ENCODE measurements at regions not wholly inside any gene's neighbourhood (a gene's known extent, or its start where the extent isn't known, plus 50 kb on each side); places are given as distances from the start of the nearest gene placed in this dataset.

GRCh38 chr1:90308421-90308820 lies 313.5 kb downstream of the ZNF326 start:
- H3K9ac ChIP-seq (ENCODE audit: low read length), result no peak overlapping the region
- no peaks in the 10 kb centered on the region for H4K20me1 ChIP-seq (ENCODE audit: insufficient read depth, low read length)
- no peaks in the 10 kb centered on the region for H3K4me1 ChIP-seq (ENCODE audit: low read length)
- no peaks in the 10 kb centered on the region for H3K9me3 ChIP-seq (ENCODE audit: insufficient read depth, low read length)
- no peak overlapping the region for H3K4me3 ChIP-seq (ENCODE audit: low read length)
- no peak overlapping the region for H3K4me2 ChIP-seq (ENCODE audit: low read length)
- no peaks in the 10 kb centered on the region for H3K79me2 ChIP-seq (ENCODE audit: low read length)
- no peaks in the 10 kb centered on the region for H3K27me3 ChIP-seq (ENCODE audit: low read depth, low read length)
- H3K36me3 ChIP-seq (replicated peaks; ENCODE audit: low read depth, low read length), result no peaks in the 10 kb centered on the region
- TF ChIP-seq EZH2phosphoT487 (IDR thresholded peaks at IDR 0.05; ENCODE audit: low read depth), result no peak
- no peak for TF ChIP-seq CTCF (IDR thresholded peaks at IDR 0.05; ENCODE audit: low read depth, low read length)
- no peak overlapping the region for H3K27ac ChIP-seq (ENCODE audit: low read length)
- H2AFZ ChIP-seq (ENCODE audit: low read depth, low read length), result no peak overlapping the region

- Histone ChIP-seq H3K79me2 (ENCODE audit: low read length) (no peaks in the 10 kb centered on the region), H3K36me3 (replicated peaks; ENCODE audit: low read depth, low read length) (no peaks in the 10 kb centered on the region), H3K4me3 (ENCODE audit: low read length) (no peak overlapping the region), H3K4me1 (ENCODE audit: low read length) (no peaks in the 10 kb centered on the region), H3K27ac (ENCODE audit: low read length) (no peak overlapping the region), H3K27me3 (ENCODE audit: low read depth, low read length) (no peaks in the 10 kb centered on the region), H3K9me3 (ENCODE audit: insufficient read depth, low read length) (no peaks in the 10 kb centered on the region), H2AFZ (ENCODE audit: low read depth, low read length) (no peak overlapping the region), H3K9ac (ENCODE audit: low read length) (no peak overlapping the region), H4K20me1 (ENCODE audit: insufficient read depth, low read length) (no peaks in the 10 kb centered on the region), H3K4me2 (ENCODE audit: low read length) (no peak overlapping the region)
- TF ChIP-seq CTCF (IDR thresholded peaks at IDR 0.05; ENCODE audit: low read depth, low read length), result no peak
- no peak for TF ChIP-seq EZH2phosphoT487 (IDR thresholded peaks at IDR 0.05; ENCODE audit: low read depth)
Observed at GRCh38 chr1:90305577-90305976, 310.7 kb downstream of the ZNF326 start.

GRCh38 chr1:90296327-90296726 lies 301.4 kb downstream of the ZNF326 start:
- no peaks in the 10 kb centered on the region for H4K20me1 ChIP-seq (ENCODE audit: insufficient read depth, low read length)
- H3K4me3 ChIP-seq (ENCODE audit: low read length), result no peak overlapping the region
- H3K27ac ChIP-seq (ENCODE audit: low read length), result no peak overlapping the region
- no peaks in the 10 kb centered on the region for H3K79me2 ChIP-seq (ENCODE audit: low read length)
- H3K36me3 ChIP-seq (replicated peaks; ENCODE audit: low read depth, low read length), result no peaks in the 10 kb centered on the region
- no peak overlapping the region for H3K4me2 ChIP-seq (ENCODE audit: low read length)
- TF ChIP-seq EZH2phosphoT487 (IDR thresholded peaks at IDR 0.05; ENCODE audit: low read depth) (no peak), CTCF (IDR thresholded peaks at IDR 0.05; ENCODE audit: low read depth, low read length) (no peak)
- H2AFZ ChIP-seq (ENCODE audit: low read depth, low read length), result no peak overlapping the region
- no peaks in the 10 kb centered on the region for H3K9me3 ChIP-seq (ENCODE audit: insufficient read depth, low read length)
- no peaks in the 10 kb centered on the region for H3K4me1 ChIP-seq (ENCODE audit: low read length)
- no peak overlapping the region for H3K9ac ChIP-seq (ENCODE audit: low read length)
- H3K27me3 ChIP-seq (ENCODE audit: low read depth, low read length), result no peaks in the 10 kb centered on the region

- Histone ChIP-seq H3K27me3 (ENCODE audit: low read depth, low read length) (no peaks in the 10 kb centered on the region), H3K27ac (ENCODE audit: low read length) (no peak overlapping the region), H4K20me1 (ENCODE audit: insufficient read depth, low read length) (no peaks in the 10 kb centered on the region), H3K4me3 (ENCODE audit: low read length) (no peak overlapping the region), H3K9me3 (ENCODE audit: insufficient read depth, low read length) (no peaks in the 10 kb centered on the region), H3K36me3 (replicated peaks; ENCODE audit: low read depth, low read length) (no peaks in the 10 kb centered on the region), H3K9ac (ENCODE audit: low read length) (no peak overlapping the region), H3K4me1 (ENCODE audit: low read length) (no peaks in the 10 kb centered on the region), H3K4me2 (ENCODE audit: low read length) (no peak overlapping the region), H3K79me2 (ENCODE audit: low read length) (no peaks in the 10 kb centered on the region), H2AFZ (ENCODE audit: low read depth, low read length) (no peak overlapping the region)
- no peak for TF ChIP-seq EZH2phosphoT487 (IDR thresholded peaks at IDR 0.05; ENCODE audit: low read depth)
- TF ChIP-seq CTCF (IDR thresholded peaks at IDR 0.05; ENCODE audit: low read depth, low read length), result no peak
Observed at GRCh38 chr1:90295534-90295933, 300.6 kb downstream of the ZNF326 start.

Data from OCI-LY3 (cell line).